Esophagus squamous epithelium (tissue), 4 donors: ENCODE measurements at regions not wholly inside any gene's neighbourhood (a gene's known extent, or its start where the extent isn't known, plus 50 kb on each side); places are given as distances from the start of the nearest gene placed in this dataset.

Experiments
- CTCF ChIP-seq, 6 experiments: fragments of 450-650 bp in 4 of 6; fragments of 200-600 bp in 2 of 6; sonication (generic) in 2 of 6; IDR thresholded peaks; one replicate each; pipeline ENCODE4 v1.5.1; 2016 to 2019; ENCODE audit warnings: antibody characterized with exemption in 6 of 6, mild to moderate bottlenecking in 4 of 6, moderate library complexity in 4 of 6
- POLR2A ChIP-seq, 4 donors: fragments of 450-650 bp; IDR thresholded peaks; one replicate each; pipeline ENCODE4 v1.6.1; 2017; ENCODE audit warnings: antibody characterized with exemption in 4 of 4, mild to moderate bottlenecking in 4 of 4, moderate library complexity in 3 of 4

- TF ChIP-seq POLR2A (IDR thresholded peaks at IDR 0.05) (no peak), CTCF (IDR thresholded peaks at IDR 0.05) (no peak)
These were observed 157.7 kb downstream of the CHIC2 start for GRCh38 chr4:53906606-53907190.
